Umbilical cord (tissue), 1 donor: ENCODE measurements at regions not wholly inside any gene's neighbourhood (a gene's known extent, or its start where the extent isn't known, plus 50 kb on each side); places are given as distances from the start of the nearest gene placed in this dataset.
"Not testable (repeated sequence)": the region's sequence is repeated elsewhere in the genome, so short reads cannot be mapped to it uniquely, and the experiment has no call there.

Source experiments
- DNase-seq: peaks from one replicate; pipeline ENCODE4 v3.0.0-alpha.2; 2015; ENCODE audit warnings: low spot score

DNA sequence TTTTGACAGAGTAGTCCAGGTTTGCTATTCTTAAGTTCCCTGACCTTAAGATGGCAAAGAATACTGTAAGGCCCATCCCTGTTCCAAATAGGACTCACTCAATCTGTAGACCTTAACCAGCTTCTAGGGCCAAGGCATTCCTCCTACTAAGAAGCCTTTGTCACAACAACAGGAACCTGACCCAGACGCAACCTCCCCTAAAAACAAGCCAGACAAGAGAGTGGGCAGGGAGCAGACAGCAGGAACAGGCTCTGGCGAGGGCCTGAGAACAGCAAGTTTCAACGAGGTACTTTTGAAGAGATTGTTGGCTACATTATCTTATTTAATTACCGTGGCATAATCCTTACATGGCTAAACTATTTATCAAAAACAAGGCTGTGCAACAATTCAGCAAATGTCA lies 58.1 kb upstream of the NBPF11 start:
- DNase-seq: not testable (repeated sequence)

- DNase-seq: not testable (repeated sequence)
These were observed 49.9 kb upstream of the NBPF11 start for GRCh38 chr1:148202013-148202412.
